Esophagus muscularis mucosa (tissue), 4 donors: ENCODE measurements at regions not wholly inside any gene's neighbourhood (a gene's known extent, or its start where the extent isn't known, plus 50 kb on each side); places are given as distances from the start of the nearest gene placed in this dataset.
"Not testable (repeated sequence)": the region's sequence is repeated elsewhere in the genome, so short reads cannot be mapped to it uniquely, and the experiment has no call there.

ENCODE experiments used
- EP300 ChIP-seq: sonication (generic); formaldehyde crosslinking; IDR thresholded peaks from one replicate; pipeline ENCODE4 v1.6.1; 2017; ENCODE audit warnings: antibody characterized with exemption
- POLR2A ChIP-seq: fragments of 450-650 bp; IDR thresholded peaks from one replicate; pipeline ENCODE4 v1.6.1; 2017; ENCODE audit warnings: antibody characterized with exemption, moderate library complexity, mild to moderate bottlenecking, low read depth
- POLR2AphosphoS5 ChIP-seq, 2 donors: sonication (generic); formaldehyde crosslinking; IDR thresholded peaks; one replicate each; pipeline ENCODE4 v1.6.1; 2017; ENCODE audit warnings: antibody characterized with exemption in 2 of 2
- TF ChIP-seq, protein P1 (sequence below), 3 experiments: fragments of 200-600 bp in 2 of 3; fragments of 450-650 bp in 1 of 3; sonication (generic) in 2 of 3; IDR thresholded peaks; one replicate each; pipeline ENCODE4 v1.5.1; 2017 to 2019; ENCODE audit warnings: antibody characterized with exemption in 3 of 3, mild to moderate bottlenecking in 2 of 3, moderate library complexity in 1 of 3

DNA sequence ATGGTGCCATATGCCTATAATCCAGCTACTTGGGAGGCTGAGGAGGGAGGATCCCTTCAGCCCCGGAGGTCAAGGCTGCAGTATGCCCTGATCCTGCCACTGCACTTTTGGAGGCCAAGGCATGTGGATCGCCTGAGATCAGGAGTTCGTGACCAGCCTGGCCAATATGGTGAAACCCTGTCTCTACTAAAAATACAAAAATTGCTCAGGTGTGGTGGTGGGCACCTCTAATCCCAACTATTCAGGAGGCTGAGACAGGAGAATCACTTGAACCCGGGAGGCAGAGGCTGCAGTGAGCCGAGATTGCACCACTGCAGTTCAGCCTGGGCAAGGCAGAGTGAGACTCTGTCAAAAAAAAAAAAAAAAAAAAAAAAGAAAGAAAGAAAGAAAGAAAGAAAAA is 390.5 kb downstream of the CNTNAP3B start:
- TF ChIP-seq, protein P1, sequence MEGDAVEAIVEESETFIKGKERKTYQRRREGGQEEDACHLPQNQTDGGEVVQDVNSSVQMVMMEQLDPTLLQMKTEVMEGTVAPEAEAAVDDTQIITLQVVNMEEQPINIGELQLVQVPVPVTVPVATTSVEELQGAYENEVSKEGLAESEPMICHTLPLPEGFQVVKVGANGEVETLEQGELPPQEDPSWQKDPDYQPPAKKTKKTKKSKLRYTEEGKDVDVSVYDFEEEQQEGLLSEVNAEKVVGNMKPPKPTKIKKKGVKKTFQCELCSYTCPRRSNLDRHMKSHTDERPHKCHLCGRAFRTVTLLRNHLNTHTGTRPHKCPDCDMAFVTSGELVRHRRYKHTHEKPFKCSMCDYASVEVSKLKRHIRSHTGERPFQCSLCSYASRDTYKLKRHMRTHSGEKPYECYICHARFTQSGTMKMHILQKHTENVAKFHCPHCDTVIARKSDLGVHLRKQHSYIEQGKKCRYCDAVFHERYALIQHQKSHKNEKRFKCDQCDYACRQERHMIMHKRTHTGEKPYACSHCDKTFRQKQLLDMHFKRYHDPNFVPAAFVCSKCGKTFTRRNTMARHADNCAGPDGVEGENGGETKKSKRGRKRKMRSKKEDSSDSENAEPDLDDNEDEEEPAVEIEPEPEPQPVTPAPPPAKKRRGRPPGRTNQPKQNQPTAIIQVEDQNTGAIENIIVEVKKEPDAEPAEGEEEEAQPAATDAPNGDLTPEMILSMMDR (IDR thresholded peaks at IDR 0.05), result not testable (repeated sequence)
- not testable (repeated sequence) for TF ChIP-seq POLR2A; EP300; POLR2AphosphoS5 (IDR thresholded peaks at IDR 0.05)
